GM12891 (cell line): ENCODE measurements at regions not wholly inside any gene's neighbourhood (a gene's known extent, or its start where the extent isn't known, plus 50 kb on each side); places are given as distances from the start of the nearest gene placed in this dataset.

Experiments used
- POLR2A ChIP-seq: IDR thresholded peaks from 2 replicates; pipeline ENCODE4 v1.6.1; 2011; ENCODE audit warnings: low read depth, low read length, control low read depth
- POLR2AphosphoS5 ChIP-seq: IDR thresholded peaks from 2 replicates; pipeline ENCODE4 v1.6.1; 2011; ENCODE audit warnings: low read depth, low read length, control low read depth
- SPI1 ChIP-seq: IDR thresholded peaks from 2 replicates; pipeline ENCODE4 v1.6.1; 2011; ENCODE audit warnings: low read depth, low read length, control low read depth

- no peak for TF ChIP-seq POLR2A
- no peak for TF ChIP-seq POLR2AphosphoS5
- no peak for TF ChIP-seq SPI1
These were observed 200.1 kb downstream of the GADD45G start for GRCh38 chr9:89804766-89805531.
